ENCODE measurements at regions not wholly inside any gene's neighbourhood (a gene's known extent, or its start where the extent isn't known, plus 50 kb on each side); places are given as distances from the start of the nearest gene placed in this dataset.

GRCh38 chr6:21907291-21907690 lies 313.7 kb downstream of the SOX4 start:
- TF ChIP-seq, protein P1, sequence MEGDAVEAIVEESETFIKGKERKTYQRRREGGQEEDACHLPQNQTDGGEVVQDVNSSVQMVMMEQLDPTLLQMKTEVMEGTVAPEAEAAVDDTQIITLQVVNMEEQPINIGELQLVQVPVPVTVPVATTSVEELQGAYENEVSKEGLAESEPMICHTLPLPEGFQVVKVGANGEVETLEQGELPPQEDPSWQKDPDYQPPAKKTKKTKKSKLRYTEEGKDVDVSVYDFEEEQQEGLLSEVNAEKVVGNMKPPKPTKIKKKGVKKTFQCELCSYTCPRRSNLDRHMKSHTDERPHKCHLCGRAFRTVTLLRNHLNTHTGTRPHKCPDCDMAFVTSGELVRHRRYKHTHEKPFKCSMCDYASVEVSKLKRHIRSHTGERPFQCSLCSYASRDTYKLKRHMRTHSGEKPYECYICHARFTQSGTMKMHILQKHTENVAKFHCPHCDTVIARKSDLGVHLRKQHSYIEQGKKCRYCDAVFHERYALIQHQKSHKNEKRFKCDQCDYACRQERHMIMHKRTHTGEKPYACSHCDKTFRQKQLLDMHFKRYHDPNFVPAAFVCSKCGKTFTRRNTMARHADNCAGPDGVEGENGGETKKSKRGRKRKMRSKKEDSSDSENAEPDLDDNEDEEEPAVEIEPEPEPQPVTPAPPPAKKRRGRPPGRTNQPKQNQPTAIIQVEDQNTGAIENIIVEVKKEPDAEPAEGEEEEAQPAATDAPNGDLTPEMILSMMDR (IDR thresholded peaks at IDR 0.05): no peak
- no peak for TF ChIP-seq POLR2AphosphoS5 (IDR thresholded peaks at IDR 0.05)

Data from breast epithelium (tissue), 3 donors.